GM23338 (cell line): ENCODE measurements at regions not wholly inside any gene's neighbourhood (a gene's known extent, or its start where the extent isn't known, plus 50 kb on each side); places are given as distances from the start of the nearest gene placed in this dataset.

Experiments
- ATAC-seq: fragments of 200-7000 bp; cut with Tn5 transposase; 3 replicates; pipeline ENCODE4 v1.9.1; 2020
- DNase-seq: peaks from one replicate; pipeline ENCODE4 v3.0.0-alpha.2; 2015; ENCODE audit warnings: low spot score
- H2AFZ ChIP-seq: fragments of 200-600 bp; sonication (generic); 2 replicates; pipeline ENCODE4 v1.8.0; 2016; ENCODE audit warnings: antibody characterized with exemption, mild to moderate bottlenecking, moderate library complexity
- H3F3A ChIP-seq: fragments of 200-600 bp; sonication (generic); replicated peaks from 2 replicates; pipeline ENCODE4 v1.8.0; 2017; ENCODE audit warnings: antibody characterized with exemption, mixed run types, low read depth
- H3K27ac ChIP-seq: fragments of 200-600 bp; sonication (generic); 2 replicates; pipeline ENCODE4 v1.6.1; 2016; ENCODE audit warnings: low read depth
- H3K27me3 ChIP-seq: fragments of 200-600 bp; sonication (generic); 2 replicates; pipeline ENCODE4 v1.8.0; 2016; ENCODE audit warnings: mild to moderate bottlenecking, mixed run types, moderate library complexity; ENCODE audit not compliant: insufficient read depth
- H3K36me3 ChIP-seq: fragments of 200-600 bp; sonication (generic); 2 replicates; pipeline ENCODE4 v1.8.0; 2016; ENCODE audit warnings: mild to moderate bottlenecking; ENCODE audit not compliant: insufficient read depth
- H3K4me1 ChIP-seq: fragments of 200-600 bp; sonication (generic); 2 replicates; pipeline ENCODE4 v1.8.0; 2016; ENCODE audit warnings: mild to moderate bottlenecking, moderate library complexity; ENCODE audit not compliant: insufficient read depth
- H3K4me2 ChIP-seq: fragments of 200-600 bp; sonication (generic); 2 replicates; pipeline ENCODE4 v1.7.1; 2017; ENCODE audit warnings: mixed run types
- H3K4me3 ChIP-seq: fragments of 200-600 bp; sonication (generic); 2 replicates; pipeline ENCODE4 v1.6.1; 2016; ENCODE audit warnings: mixed run types
- H3K79me2 ChIP-seq: fragments of 200-600 bp; sonication (generic); replicated peaks from 2 replicates; pipeline ENCODE4 v1.8.0; 2017; ENCODE audit warnings: mild to moderate bottlenecking; ENCODE audit not compliant: insufficient read depth
- H3K9me2 ChIP-seq: fragments of 200-600 bp; sonication (generic); 2 replicates; pipeline ENCODE4 v1.8.0; 2017; ENCODE audit not compliant: insufficient read depth
- H4K20me1 ChIP-seq: fragments of 200-600 bp; sonication (generic); replicated peaks from 2 replicates; pipeline ENCODE4 v1.8.0; 2017; ENCODE audit warnings: mild to moderate bottlenecking; ENCODE audit not compliant: insufficient read depth
- H3K27ac Mint-ChIP-seq: 2 replicates; pipeline ENCODE4 v1.8.0; 2020; ENCODE audit warnings: inconsistent platforms, mild to moderate bottlenecking, moderate library complexity, mixed read lengths
- H3K27me3 Mint-ChIP-seq: 3 replicates; pipeline ENCODE4 v1.8.0; 2022; ENCODE audit warnings: low read depth, mild to moderate bottlenecking, moderate library complexity, mixed read lengths, inconsistent platforms; ENCODE audit not compliant: insufficient read depth, poor library complexity
- H3K36me3 Mint-ChIP-seq: 3 replicates; pipeline ENCODE4 v1.8.0; 2021; ENCODE audit warnings: low read depth, mild to moderate bottlenecking, inconsistent platforms, moderate library complexity, mixed read lengths
- H3K4me1 Mint-ChIP-seq: 3 replicates; pipeline ENCODE4 v1.8.0; 2020; ENCODE audit warnings: mild to moderate bottlenecking, inconsistent platforms, mixed read lengths
- H3K4me3 Mint-ChIP-seq: 3 replicates; pipeline ENCODE4 v1.8.0; 2021; ENCODE audit warnings: moderate library complexity, mild to moderate bottlenecking, inconsistent platforms, mixed read lengths
- H3K9me3 Mint-ChIP-seq: 3 replicates; pipeline ENCODE4 v1.8.0; 2020; ENCODE audit warnings: moderate library complexity, mild to moderate bottlenecking, inconsistent platforms, mixed read lengths
- CREB1 ChIP-seq: fragments of 250-450 bp; sonication (Bioruptor Pico); IDR thresholded peaks from 2 replicates; pipeline ENCODE4 v1.5.0; 2020; ENCODE audit warnings: low read depth, mild to moderate bottlenecking, moderate library complexity
- CTCF ChIP-seq, 2 experiments: fragments of 200-600 bp in 1 of 2; sonication (generic) in 1 of 2; conservative IDR thresholded peaks; 2 replicates each; pipeline versions ENCODE4 v1.5.1 to v1.6.1; 2016 to 2017; ENCODE audit warnings: antibody characterized with exemption in 2 of 2, low read depth in 2 of 2, mild to moderate bottlenecking in 2 of 2, moderate library complexity in 1 of 2
- ETS1 ChIP-seq: IDR thresholded peaks from 2 replicates; pipeline ENCODE4 v1.6.1; 2016; ENCODE audit warnings: antibody characterized with exemption
- EZH2 ChIP-seq: fragments of 200-600 bp; sonication (generic); IDR thresholded peaks from one replicate; pipeline ENCODE4 v1.8.0; 2017; ENCODE audit warnings: antibody characterized with exemption, mild to moderate bottlenecking, low read depth; ENCODE audit not compliant: unreplicated experiment
- EZH2phosphoT487 ChIP-seq: fragments of 200-600 bp; sonication (generic); IDR thresholded peaks from one replicate; pipeline ENCODE4 v1.8.1; 2018; ENCODE audit warnings: antibody characterized with exemption; ENCODE audit not compliant: unreplicated experiment
- JUNB ChIP-seq: IDR thresholded peaks from one replicate; pipeline ENCODE4 v1.6.1; 2016; ENCODE audit warnings: antibody characterized with exemption; ENCODE audit not compliant: unreplicated experiment
- NANOG ChIP-seq: IDR thresholded peaks from 2 replicates; pipeline ENCODE4 v1.6.1; 2016; ENCODE audit warnings: antibody characterized with exemption, borderline replicate concordance
- POLR2AphosphoS5 ChIP-seq: IDR thresholded peaks from 2 replicates; pipeline ENCODE4 v1.6.1; 2016; ENCODE audit warnings: antibody characterized with exemption, low read depth
- STAT1 ChIP-seq: IDR thresholded peaks from one replicate; pipeline ENCODE4 v1.6.1; 2016; ENCODE audit warnings: antibody characterized with exemption; ENCODE audit not compliant: unreplicated experiment
- ZNF114 ChIP-seq: fragments of 250-450 bp; sonication (Bioruptor Pico); IDR thresholded peaks from 2 replicates; pipeline ENCODE4 v1.5.0; 2020; ENCODE audit warnings: mild to moderate bottlenecking, moderate library complexity
- ZNF331 ChIP-seq: fragments of 250-450 bp; sonication (Bioruptor Pico); IDR thresholded peaks from 2 replicates; pipeline ENCODE4 v1.5.0; 2020; ENCODE audit warnings: low read depth, mild to moderate bottlenecking, moderate library complexity
- TF ChIP-seq, protein P1 (sequence below): IDR thresholded peaks from one replicate; pipeline ENCODE4 v1.6.1; 2018; ENCODE audit warnings: antibody characterized with exemption; ENCODE audit not compliant: unreplicated experiment
- TF ChIP-seq, protein P2 (sequence below): fragments of 250-450 bp; sonication (Bioruptor Pico); IDR thresholded peaks from 2 replicates; pipeline ENCODE4 v1.5.0; 2020; ENCODE audit warnings: mild to moderate bottlenecking, moderate library complexity

GRCh38 chr6:23584134-23584763 is 541.8 kb upstream of the NRSN1 start:
- H3F3A ChIP-seq: no peaks in the 10 kb centered on the region
- no peak overlapping the region for H2AFZ ChIP-seq
- Mint-ChIP-seq H3K9me3 (no peaks in the 10 kb centered on the region), H3K27ac (no peak overlapping the region), H3K27me3 (no peaks in the 10 kb centered on the region), H3K36me3 (no peaks in the 10 kb centered on the region), H3K4me3 (no peak overlapping the region), H3K4me1 (no peaks in the 10 kb centered on the region)
- H3K4me1 ChIP-seq: no peaks in the 10 kb centered on the region
- DNase-seq (no peak), ATAC-seq (no peak)
- H3K4me3 ChIP-seq: no peak overlapping the region
- H3K27ac ChIP-seq: no peak overlapping the region
- no peaks in the 10 kb centered on the region for H4K20me1 ChIP-seq
- H3K9me2 ChIP-seq: peaks cover 8% of the 10 kb centered on the region; the same call in 1 of the 2 replicates
- H3K27me3 ChIP-seq: no peaks in the 10 kb centered on the region
- no peaks in the 10 kb centered on the region for H3K36me3 ChIP-seq
- TF ChIP-seq ZNF114 (CRISPR knock-in tag) (no peak), STAT1 (no peak), EZH2phosphoT487 (no peak), NANOG (no peak), POLR2AphosphoS5 (no peak), ZNF331 (CRISPR knock-in tag) (no peak), JUNB (no peak), ETS1 (no peak), CREB1 (no peak), CTCF (conservative IDR thresholded peaks at IDR 0.05; ENCODE audit: low read depth in 2 of 2) (no peak), EZH2 (no peak)
- TF ChIP-seq, protein P1, sequence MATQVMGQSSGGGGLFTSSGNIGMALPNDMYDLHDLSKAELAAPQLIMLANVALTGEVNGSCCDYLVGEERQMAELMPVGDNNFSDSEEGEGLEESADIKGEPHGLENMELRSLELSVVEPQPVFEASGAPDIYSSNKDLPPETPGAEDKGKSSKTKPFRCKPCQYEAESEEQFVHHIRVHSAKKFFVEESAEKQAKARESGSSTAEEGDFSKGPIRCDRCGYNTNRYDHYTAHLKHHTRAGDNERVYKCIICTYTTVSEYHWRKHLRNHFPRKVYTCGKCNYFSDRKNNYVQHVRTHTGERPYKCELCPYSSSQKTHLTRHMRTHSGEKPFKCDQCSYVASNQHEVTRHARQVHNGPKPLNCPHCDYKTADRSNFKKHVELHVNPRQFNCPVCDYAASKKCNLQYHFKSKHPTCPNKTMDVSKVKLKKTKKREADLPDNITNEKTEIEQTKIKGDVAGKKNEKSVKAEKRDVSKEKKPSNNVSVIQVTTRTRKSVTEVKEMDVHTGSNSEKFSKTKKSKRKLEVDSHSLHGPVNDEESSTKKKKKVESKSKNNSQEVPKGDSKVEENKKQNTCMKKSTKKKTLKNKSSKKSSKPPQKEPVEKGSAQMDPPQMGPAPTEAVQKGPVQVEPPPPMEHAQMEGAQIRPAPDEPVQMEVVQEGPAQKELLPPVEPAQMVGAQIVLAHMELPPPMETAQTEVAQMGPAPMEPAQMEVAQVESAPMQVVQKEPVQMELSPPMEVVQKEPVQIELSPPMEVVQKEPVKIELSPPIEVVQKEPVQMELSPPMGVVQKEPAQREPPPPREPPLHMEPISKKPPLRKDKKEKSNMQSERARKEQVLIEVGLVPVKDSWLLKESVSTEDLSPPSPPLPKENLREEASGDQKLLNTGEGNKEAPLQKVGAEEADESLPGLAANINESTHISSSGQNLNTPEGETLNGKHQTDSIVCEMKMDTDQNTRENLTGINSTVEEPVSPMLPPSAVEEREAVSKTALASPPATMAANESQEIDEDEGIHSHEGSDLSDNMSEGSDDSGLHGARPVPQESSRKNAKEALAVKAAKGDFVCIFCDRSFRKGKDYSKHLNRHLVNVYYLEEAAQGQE: no peak
- TF ChIP-seq, protein P2, sequence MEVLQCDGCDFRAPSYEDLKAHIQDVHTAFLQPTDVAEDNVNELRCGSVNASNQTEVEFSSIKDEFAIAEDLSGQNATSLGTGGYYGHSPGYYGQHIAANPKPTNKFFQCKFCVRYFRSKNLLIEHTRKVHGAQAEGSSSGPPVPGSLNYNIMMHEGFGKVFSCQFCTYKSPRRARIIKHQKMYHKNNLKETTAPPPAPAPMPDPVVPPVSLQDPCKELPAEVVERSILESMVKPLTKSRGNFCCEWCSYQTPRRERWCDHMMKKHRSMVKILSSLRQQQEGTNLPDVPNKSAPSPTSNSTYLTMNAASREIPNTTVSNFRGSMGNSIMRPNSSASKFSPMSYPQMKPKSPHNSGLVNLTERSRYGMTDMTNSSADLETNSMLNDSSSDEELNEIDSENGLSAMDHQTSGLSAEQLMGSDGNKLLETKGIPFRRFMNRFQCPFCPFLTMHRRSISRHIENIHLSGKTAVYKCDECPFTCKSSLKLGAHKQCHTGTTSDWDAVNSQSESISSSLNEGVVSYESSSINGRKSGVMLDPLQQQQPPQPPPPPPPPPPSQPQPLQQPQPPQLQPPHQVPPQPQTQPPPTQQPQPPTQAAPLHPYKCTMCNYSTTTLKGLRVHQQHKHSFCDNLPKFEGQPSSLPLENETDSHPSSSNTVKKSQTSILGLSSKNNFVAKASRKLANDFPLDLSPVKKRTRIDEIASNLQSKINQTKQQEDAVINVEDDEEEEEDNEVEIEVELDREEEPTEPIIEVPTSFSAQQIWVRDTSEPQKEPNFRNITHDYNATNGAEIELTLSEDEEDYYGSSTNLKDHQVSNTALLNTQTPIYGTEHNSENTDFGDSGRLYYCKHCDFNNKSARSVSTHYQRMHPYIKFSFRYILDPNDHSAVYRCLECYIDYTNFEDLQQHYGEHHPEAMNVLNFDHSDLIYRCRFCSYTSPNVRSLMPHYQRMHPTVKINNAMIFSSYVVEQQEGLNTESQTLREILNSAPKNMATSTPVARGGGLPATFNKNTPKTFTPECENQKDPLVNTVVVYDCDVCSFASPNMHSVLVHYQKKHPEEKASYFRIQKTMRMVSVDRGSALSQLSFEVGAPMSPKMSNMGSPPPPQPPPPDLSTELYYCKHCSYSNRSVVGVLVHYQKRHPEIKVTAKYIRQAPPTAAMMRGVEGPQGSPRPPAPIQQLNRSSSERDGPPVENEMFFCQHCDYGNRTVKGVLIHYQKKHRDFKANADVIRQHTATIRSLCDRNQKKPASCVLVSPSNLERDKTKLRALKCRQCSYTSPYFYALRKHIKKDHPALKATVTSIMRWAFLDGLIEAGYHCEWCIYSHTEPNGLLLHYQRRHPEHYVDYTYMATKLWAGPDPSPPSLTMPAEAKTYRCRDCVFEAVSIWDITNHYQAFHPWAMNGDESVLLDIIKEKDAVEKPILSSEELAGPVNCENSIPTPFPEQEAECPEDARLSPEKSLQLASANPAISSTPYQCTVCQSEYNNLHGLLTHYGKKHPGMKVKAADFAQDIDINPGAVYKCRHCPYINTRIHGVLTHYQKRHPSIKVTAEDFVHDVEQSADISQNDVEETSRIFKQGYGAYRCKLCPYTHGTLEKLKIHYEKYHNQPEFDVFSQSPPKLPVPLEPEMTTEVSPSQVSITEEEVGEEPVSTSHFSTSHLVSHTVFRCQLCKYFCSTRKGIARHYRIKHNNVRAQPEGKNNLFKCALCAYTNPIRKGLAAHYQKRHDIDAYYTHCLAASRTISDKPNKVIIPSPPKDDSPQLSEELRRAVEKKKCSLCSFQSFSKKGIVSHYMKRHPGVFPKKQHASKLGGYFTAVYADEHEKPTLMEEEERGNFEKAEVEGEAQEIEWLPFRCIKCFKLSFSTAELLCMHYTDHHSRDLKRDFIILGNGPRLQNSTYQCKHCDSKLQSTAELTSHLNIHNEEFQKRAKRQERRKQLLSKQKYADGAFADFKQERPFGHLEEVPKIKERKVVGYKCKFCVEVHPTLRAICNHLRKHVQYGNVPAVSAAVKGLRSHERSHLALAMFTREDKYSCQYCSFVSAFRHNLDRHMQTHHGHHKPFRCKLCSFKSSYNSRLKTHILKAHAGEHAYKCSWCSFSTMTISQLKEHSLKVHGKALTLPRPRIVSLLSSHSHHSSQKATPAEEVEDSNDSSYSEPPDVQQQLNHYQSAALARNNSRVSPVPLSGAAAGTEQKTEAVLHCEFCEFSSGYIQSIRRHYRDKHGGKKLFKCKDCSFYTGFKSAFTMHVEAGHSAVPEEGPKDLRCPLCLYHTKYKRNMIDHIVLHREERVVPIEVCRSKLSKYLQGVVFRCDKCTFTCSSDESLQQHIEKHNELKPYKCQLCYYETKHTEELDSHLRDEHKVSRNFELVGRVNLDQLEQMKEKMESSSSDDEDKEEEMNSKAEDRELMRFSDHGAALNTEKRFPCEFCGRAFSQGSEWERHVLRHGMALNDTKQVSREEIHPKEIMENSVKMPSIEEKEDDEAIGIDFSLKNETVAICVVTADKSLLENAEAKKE (CRISPR knock-in tag): no peak
- H3K79me2 ChIP-seq: no peaks in the 10 kb centered on the region
- H3K4me2 ChIP-seq: no peak overlapping the region
